ENCODE measurements at regions not wholly inside any gene's neighbourhood (a gene's known extent, or its start where the extent isn't known, plus 50 kb on each side); places are given as distances from the start of the nearest gene placed in this dataset.

- no peaks in the 10 kb centered on the region; a peak in 1 of 5 replicates for H3K4me1 ChIP-seq (replicated peaks in 1 of 2; ENCODE audit: control insufficient read depth in 2 of 2, insufficient read depth in 2 of 2, low read length in 2 of 2)
- no peak overlapping the region for H3K4me2 ChIP-seq (ENCODE audit: insufficient read depth, low read length)
- FAIRE-seq = no peak
- H3K27me3 ChIP-seq (ENCODE audit: control insufficient read depth in 2 of 2, insufficient read depth in 2 of 2, low read length in 2 of 2) = no peaks in the 10 kb centered on the region
- no peak overlapping the region for H3K9ac ChIP-seq (ENCODE audit: insufficient read depth in 1 of 2, low read depth in 2 of 2, low read length in 2 of 2)
- ChIA-PET POLR2A (no interaction called here), CTCF (ENCODE audit: low intra/inter-chr PET ratio) (no interaction called here)
- no peak for DNase-seq (ENCODE audit: extremely low read depth in 1 of 4, low spot score in 3 of 4)
- no peaks in the 10 kb centered on the region for H3K79me2 ChIP-seq (ENCODE audit: control insufficient read depth, insufficient read depth, low read length)
- TF ChIP-seq POU5F1 (IDR thresholded peaks at IDR 0.05; ENCODE audit: borderline replicate concordance, low read depth, low read length, partially characterized antibody) (no peak), SREBF1 (IDR thresholded peaks at IDR 0.05; ENCODE audit: borderline replicate concordance, low read depth, low read length) (no peak), CBX3 (IDR thresholded peaks at IDR 0.05; ENCODE audit: borderline replicate concordance in 1 of 2, low read length in 2 of 2) (0 out of 3 replicates have a peak, but pooled peaks of 1 of the 2 experiments have one; percentile 47), ZFP36 (IDR thresholded peaks at IDR 0.05; ENCODE audit: low read depth, low read length, partially characterized antibody) (peak; percentile 19), THRA (IDR thresholded peaks at IDR 0.05) (no peak), ATF7 (IDR thresholded peaks at IDR 0.05) (no peak), ZNF699 (CRISPR knock-in tag; IDR thresholded peaks at IDR 0.05; ENCODE audit: insufficient replicate concordance) (no peak), SIN3B (IDR thresholded peaks at IDR 0.05; ENCODE audit: low read depth) (no peak), ZNF609 (CRISPR knock-in tag; IDR thresholded peaks at IDR 0.05; ENCODE audit: borderline replicate concordance) (no peak), HLTF (IDR thresholded peaks at IDR 0.05) (no peak)
- H3K9me1 ChIP-seq (ENCODE audit: control insufficient read depth, insufficient read depth, low read length) = no peaks in the 10 kb centered on the region
- H3K27ac ChIP-seq (ENCODE audit: extremely low read depth, low read depth, low read length) = no peak overlapping the region
- peaks cover 7% of the 10 kb centered on the region; the same call in 1 of the 3 replicates for H3K36me3 ChIP-seq (ENCODE audit: control insufficient read depth, insufficient read depth, low read length)
- intact Hi-C loops (cut with micrococcal nuclease) (no loop called here), in situ Hi-C loops (cut with MboI) (no loop called here)
- no peaks in the 10 kb centered on the region for H4K20me1 ChIP-seq (replicated peaks; ENCODE audit: control insufficient read depth, insufficient read depth, low read length)
- no peak for ATAC-seq
- no peak overlapping the region for H3K4me3 ChIP-seq
- H3K9me3 ChIP-seq (replicated peaks; ENCODE audit: control insufficient read depth, insufficient read depth, low read depth, low read length) = no peaks in the 10 kb centered on the region
- BruUV-seq (replicated peaks) = no TSS peak
- H2AFZ ChIP-seq (ENCODE audit: low read depth, low read length) = no peak overlapping the region
- 88% methylated on average over 5 of the region's 5 CpGs for WGBS (ENCODE audit: insufficient coverage, low coverage, missing lambda C conversion rate)
Measured at GRCh38 chr3:87968668-87969067, 90.1 kb downstream of the CGGBP1 start.
